Ectodermal cell (in vitro differentiated cells): ENCODE measurements at regions not wholly inside any gene's neighbourhood (a gene's known extent, or its start where the extent isn't known, plus 50 kb on each side); places are given as distances from the start of the nearest gene placed in this dataset.
A peak's percentile ranks its signal among the peaks of the same experiment; 100 is the strongest.
"Not testable (repeated sequence)": the region's sequence is repeated elsewhere in the genome, so short reads cannot be mapped to it uniquely, and the experiment has no call there.

Experiments
- H3K27ac ChIP-seq: 2 replicates; pipeline ENCODE4 v1.7.0; 2013; ENCODE audit warnings: mild to moderate bottlenecking, low read depth, low read length; ENCODE audit not compliant: insufficient read depth, poor library complexity, severe bottlenecking
- H3K27me3 ChIP-seq: 2 replicates; pipeline ENCODE4 v1.7.0; 2013; ENCODE audit warnings: mild to moderate bottlenecking, low read length; ENCODE audit not compliant: insufficient read depth, control insufficient read depth, poor library complexity, severe bottlenecking
- H3K36me3 ChIP-seq: one replicate; pipeline ENCODE4 v1.7.0; 2013; ENCODE audit warnings: low read length; ENCODE audit not compliant: control insufficient read depth, insufficient read depth
- H3K4me1 ChIP-seq: one replicate; pipeline ENCODE4 v1.7.0; 2013; ENCODE audit warnings: low read length; ENCODE audit not compliant: control insufficient read depth, insufficient read depth
- H3K4me3 ChIP-seq: 2 replicates; pipeline ENCODE4 v1.7.0; 2013; ENCODE audit warnings: low read depth, low read length, control low read depth; ENCODE audit not compliant: insufficient read depth
- H3K9me3 ChIP-seq: 2 replicates; pipeline ENCODE4 v1.7.0; 2013; ENCODE audit warnings: mild to moderate bottlenecking, low read length, moderate library complexity; ENCODE audit not compliant: control insufficient read depth
- WGBS, 2 experiments: methylation state at CpG; one replicate each; pipeline ENCODE4 v1.1.7; 2013; ENCODE audit warnings: missing lambda C conversion rate in 2 of 2; 5-methylcytosine and 5-hydroxymethylcytosine counted together

- no peak overlapping the region for H3K4me3 ChIP-seq
- WGBS, 2 experiments, result 85 to 86% methylated on average over 26 of the region's 26 CpGs
- H3K27me3 ChIP-seq, result no peaks in the 10 kb centered on the region
- H3K27ac ChIP-seq, result no peak overlapping the region
- no peaks in the 10 kb centered on the region for H3K9me3 ChIP-seq
- no peaks in the 10 kb centered on the region for H3K36me3 ChIP-seq
- peaks cover 36% of the 10 kb centered on the region for H3K4me1 ChIP-seq
Measured at GRCh38 chr9:136604823-136605525, 57.7 kb upstream of the EGFL7 start.

- no peak overlapping the region for H3K27ac ChIP-seq
- H3K27me3 ChIP-seq, result no peaks in the 10 kb centered on the region
- no peaks in the 10 kb centered on the region for H3K9me3 ChIP-seq
- 66 to 69% methylated on average over 33 of the region's 33 CpGs for WGBS, 2 experiments
- H3K36me3 ChIP-seq, result no peaks in the 10 kb centered on the region
- H3K4me1 ChIP-seq, result peaks cover 44% of the 10 kb centered on the region
- no peak overlapping the region for H3K4me3 ChIP-seq
Measured at GRCh38 chr9:136603901-136604814, 58.3 kb upstream of the NOTCH1 start.

DNA sequence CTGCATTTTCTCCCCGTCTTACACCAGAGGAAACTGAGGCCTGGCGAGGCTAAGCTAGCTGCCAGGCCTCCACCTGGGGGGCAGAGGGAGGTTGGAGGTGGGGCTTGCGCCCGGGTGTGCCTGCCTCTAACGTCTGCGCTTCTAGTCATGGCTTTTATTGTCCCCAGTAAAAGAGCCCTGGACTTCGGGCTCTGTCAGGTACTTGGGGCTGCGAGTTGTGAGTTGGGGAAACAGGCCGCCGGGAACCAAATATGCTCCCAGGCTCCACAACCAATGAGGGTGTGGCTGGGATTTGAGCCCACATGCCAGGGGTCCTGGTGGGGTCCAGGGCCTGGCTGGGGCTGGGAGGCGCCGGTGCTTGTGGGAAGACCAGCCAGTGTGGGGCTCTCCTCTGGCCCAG, 57.4 kb upstream of the NOTCH1 start:
- peaks cover 39% of the 10 kb centered on the region for H3K4me1 ChIP-seq
- H3K36me3 ChIP-seq, result no peaks in the 10 kb centered on the region
- H3K27ac ChIP-seq, result no peak overlapping the region
- no peaks in the 10 kb centered on the region for H3K27me3 ChIP-seq
- H3K9me3 ChIP-seq, result no peaks in the 10 kb centered on the region
- no peak overlapping the region for H3K4me3 ChIP-seq
- 89 to 92% methylated on average over 12 of the region's 12 CpGs for WGBS, 2 experiments

DNA sequence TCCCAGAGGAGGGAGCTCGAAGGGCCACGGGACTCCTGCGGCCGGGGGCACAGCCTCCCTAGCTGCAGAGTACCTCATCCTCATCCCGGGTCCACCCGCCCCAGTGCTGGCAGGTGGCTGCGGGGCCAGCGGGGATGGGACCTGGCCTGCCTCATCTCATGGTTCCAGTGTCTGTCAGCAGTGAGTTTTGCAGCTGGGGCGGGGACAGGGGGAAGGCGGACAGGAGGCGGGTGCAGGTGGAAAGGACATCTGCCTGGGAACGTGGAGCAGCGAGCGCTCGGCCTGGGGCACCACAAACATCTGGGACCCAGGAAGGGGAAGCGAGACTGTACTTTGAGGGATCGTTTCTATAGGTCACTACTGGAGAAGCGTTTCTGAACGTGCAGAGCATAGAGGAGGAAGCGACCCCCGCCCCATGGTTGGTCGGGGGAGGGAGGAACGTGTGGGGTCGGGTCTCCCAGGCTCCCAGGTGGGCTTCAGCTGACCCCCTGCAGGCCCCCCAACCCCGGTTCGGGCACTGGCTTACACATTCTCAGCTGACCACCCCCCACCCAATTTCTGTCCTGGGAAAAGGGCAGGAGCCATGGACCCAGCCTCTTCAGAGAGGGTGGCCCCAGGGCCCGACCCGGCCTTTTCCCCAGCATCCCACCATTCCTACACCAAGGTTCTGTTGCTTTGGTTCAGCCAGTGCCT, 56.5 kb upstream of the NOTCH1 start:
- WGBS, 2 experiments, result 64 to 70% methylated on average over 28 of the region's 28 CpGs
- H3K36me3 ChIP-seq, result no peaks in the 10 kb centered on the region
- peaks cover 41% of the 10 kb centered on the region for H3K4me1 ChIP-seq
- H3K9me3 ChIP-seq, result no peaks in the 10 kb centered on the region
- no peak overlapping the region for H3K27ac ChIP-seq
- H3K27me3 ChIP-seq, result no peaks in the 10 kb centered on the region
- no peak overlapping the region for H3K4me3 ChIP-seq

GRCh38 chr9:136601250-136601973, 55.6 kb upstream of the NOTCH1 start:
- H3K4me3 ChIP-seq, H3K27me3 ChIP-seq, H3K9me3 ChIP-seq, H3K36me3 ChIP-seq, H3K27ac ChIP-seq: not testable (repeated sequence)
- 95% methylated on average over 31 of the region's 31 CpGs for WGBS, 2 experiments
- peaks cover 43% of the 10 kb centered on the region for H3K4me1 ChIP-seq

GRCh38 chr9:136599811-136600660, 54.2 kb upstream of the NOTCH1 start:
- peaks cover 43% of the 10 kb centered on the region for H3K4me1 ChIP-seq
- 51 to 58% methylated on average over 29 of the region's 29 CpGs for WGBS, 2 experiments
- peak overlapping the region; percentile 44 for H3K27ac ChIP-seq

DNA sequence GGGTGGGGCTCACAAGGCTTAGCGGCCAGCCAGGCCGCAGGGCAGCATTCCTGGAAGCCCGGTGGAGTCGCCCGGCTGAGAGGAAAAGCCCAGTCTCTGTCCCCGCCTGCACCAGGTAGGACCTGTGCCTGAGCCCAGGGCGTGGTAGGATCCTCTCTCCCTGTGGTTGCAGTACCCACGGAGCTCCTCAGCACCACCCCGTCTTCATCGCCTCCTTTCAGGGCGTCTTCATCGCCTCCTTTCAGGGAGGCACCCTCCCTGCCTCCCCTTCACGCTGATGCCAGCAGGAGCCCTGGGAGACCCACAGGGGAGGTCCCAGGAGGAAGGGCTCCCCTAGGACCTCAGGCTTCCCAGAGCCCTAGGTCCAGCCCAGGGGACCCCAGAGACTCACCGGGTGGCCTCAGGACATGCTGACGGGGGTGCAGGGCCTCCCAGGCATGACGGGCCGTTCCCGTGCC, 53.3 kb upstream of the NOTCH1 start:
- Histone ChIP-seq H3K27ac (no peak overlapping the region), H3K36me3 (no peaks in the 10 kb centered on the region), H3K9me3 (no peaks in the 10 kb centered on the region), H3K4me3 (no peak overlapping the region), H3K4me1 (peaks cover 39% of the 10 kb centered on the region), H3K27me3 (no peaks in the 10 kb centered on the region)
- WGBS, 2 experiments, result 80 to 81% methylated on average over 18 of the region's 18 CpGs

More at GRCh38 chr9:136599811-136600660, 54.2 kb upstream of the NOTCH1 start:
- Histone ChIP-seq H3K4me3 (no peak overlapping the region), H3K36me3 (no peaks in the 10 kb centered on the region), H3K27me3 (no peaks in the 10 kb centered on the region), H3K9me3 (no peaks in the 10 kb centered on the region)

DNA sequence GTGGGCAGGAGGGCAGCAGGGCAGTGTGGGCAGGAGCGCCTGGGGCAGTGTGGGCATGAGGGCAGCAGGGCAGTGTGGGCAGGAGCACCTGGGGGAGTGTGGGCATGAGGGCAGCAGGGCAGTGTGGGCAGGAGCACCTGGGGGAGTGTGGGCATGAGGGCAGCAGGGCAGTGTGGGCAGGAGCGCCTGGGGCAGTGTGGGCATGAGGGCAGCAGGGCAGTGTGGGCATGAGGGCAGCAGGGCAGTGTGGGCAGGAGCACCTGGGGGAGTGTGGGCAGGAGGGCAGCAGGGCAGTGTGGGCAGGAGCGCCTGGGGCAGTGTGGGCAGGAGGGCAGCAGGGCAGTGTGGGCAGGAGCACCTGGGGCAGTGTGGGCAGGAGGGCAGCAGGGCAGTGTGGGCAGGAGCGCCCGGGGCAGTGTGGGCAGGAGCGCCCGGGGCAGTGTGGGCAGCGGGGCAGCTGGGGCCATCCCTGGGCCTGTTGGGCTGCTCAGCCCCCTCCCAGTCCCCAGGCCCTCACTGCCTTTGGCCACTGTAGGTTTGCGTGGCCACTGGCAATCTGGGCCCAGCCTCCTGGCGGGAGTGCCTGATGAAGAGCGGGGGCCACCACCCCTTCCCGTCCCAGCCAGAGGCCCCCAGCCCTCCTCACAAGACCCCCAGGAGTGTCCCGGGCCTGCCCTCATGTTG, 52.7 kb upstream of the NOTCH1 start:
- H3K4me3 ChIP-seq, H3K36me3 ChIP-seq, H3K27ac ChIP-seq, H3K9me3 ChIP-seq, H3K27me3 ChIP-seq: not testable (repeated sequence)
- WGBS, 2 experiments, result 87 to 88% methylated on average over 12 of the region's 13 CpGs
- H3K4me1 ChIP-seq, result peaks cover 39% of the 10 kb centered on the region

GRCh38 chr9:136597965-136598364, 52.1 kb upstream of the NOTCH1 start:
- no peaks in the 10 kb centered on the region for H3K9me3 ChIP-seq
- H3K27ac ChIP-seq, result no peak overlapping the region
- H3K4me3 ChIP-seq, result no peak overlapping the region
- WGBS, 2 experiments, result 92% methylated on average over 9 of the region's 9 CpGs
- H3K4me1 ChIP-seq, result peaks cover 39% of the 10 kb centered on the region
- H3K27me3 ChIP-seq, result no peaks in the 10 kb centered on the region
- H3K36me3 ChIP-seq, result no peaks in the 10 kb centered on the region
